GM12878 (cell line): ENCODE measurements at regions not wholly inside any gene's neighbourhood (a gene's known extent, or its start where the extent isn't known, plus 50 kb on each side); places are given as distances from the start of the nearest gene placed in this dataset.

Experiments used
- ATAC-seq: fragments of 200-7000 bp; cut with Tn5 transposase; 3 replicates; pipeline ENCODE4 v1.9.1; 2020; ENCODE audit warnings: mild to moderate bottlenecking, moderate library complexity
- BruUV-seq: library from RNA; stranded (reverse); fragments of 400-500 nt; replicated peaks from 2 replicates; lab custom pipeline; 2021; lab: Mats Ljungman, UMichigan
- CTCF ChIA-PET: fragments of 300-600 bp; sonication (Branson Sonifier 250); formaldehyde crosslinking; extraction: SDS; loops from one replicate; lab custom pipeline; 2021; ENCODE audit warnings: inconsistent platforms; lab: Yijun Ruan, JAX
- POLR2A ChIA-PET: fragments of 350-600 bp; formaldehyde crosslinking; extraction: SDS; loops from one replicate; lab custom pipeline; 2021; ENCODE audit warnings: inconsistent platforms; lab: Charles Lee
- RAD21 ChIA-PET: fragments of 300-600 bp; sonication (Branson Sonifier 250); formaldehyde crosslinking; loops from one replicate; lab custom pipeline; 2023; ENCODE audit warnings: antibody characterized with exemption; ENCODE audit not compliant: unreplicated experiment; lab: Charles Lee
- SMC1A ChIA-PET: fragments of 300-600 bp; sonication (Branson Sonifier 250); formaldehyde crosslinking; loops from one replicate; lab custom pipeline; 2023; ENCODE audit not compliant: unreplicated experiment, uncharacterized antibody; lab: Charles Lee
- DNase-seq: peaks from one replicate; pipeline ENCODE4 v3.0.0-alpha.2; 2011; ENCODE audit warnings: low read depth, low spot score
- FAIRE-seq: peaks from 3 replicates; lab custom pipeline; 2011; peaks lifted over from hg19 to GRCh38; lab: Jason Lieb, UNC
- H2AFZ ChIP-seq: 2 replicates; pipeline ENCODE4 v1.6.0; 2011; ENCODE audit warnings: low read depth, low read length, control low read depth; ENCODE audit not compliant: control insufficient read depth
- H3K27ac ChIP-seq: 2 replicates; pipeline ENCODE4 v1.5.1; 2011; ENCODE audit warnings: control low read depth; ENCODE audit not compliant: control insufficient read depth, insufficient read depth
- H3K27me3 ChIP-seq, 2 experiments: replicated peaks in 1 of 2; 2 replicates each; pipeline versions ENCODE4 v1.6.0 to v1.6.1; 2011; ENCODE audit warnings: low read length in 1 of 2; ENCODE audit not compliant: control insufficient read depth in 2 of 2, insufficient read depth in 2 of 2
- H3K36me3 ChIP-seq, 2 experiments: 2 replicates each; pipeline ENCODE4 v1.5.1; 2011; ENCODE audit warnings: low read length in 1 of 2; ENCODE audit not compliant: control insufficient read depth in 2 of 2, insufficient read depth in 2 of 2
- H3K4me1 ChIP-seq: 2 replicates; pipeline ENCODE4 v1.6.1; 2011; ENCODE audit warnings: mild to moderate bottlenecking, low read length, moderate library complexity, mixed read lengths; ENCODE audit not compliant: control insufficient read depth, insufficient read depth
- H3K4me2 ChIP-seq: 2 replicates; pipeline ENCODE4 v1.6.0; 2011; ENCODE audit warnings: control low read depth; ENCODE audit not compliant: control insufficient read depth, insufficient read depth
- H3K4me3 ChIP-seq: fragments of 200-600 bp; sonication (generic); 2 replicates; pipeline ENCODE4 v1.5.1; 2016
- H3K79me2 ChIP-seq: 2 replicates; pipeline ENCODE4 v1.6.0; 2011; ENCODE audit warnings: low read length; ENCODE audit not compliant: control insufficient read depth, insufficient read depth
- H3K9ac ChIP-seq: 2 replicates; pipeline ENCODE4 v1.8.0; 2011; ENCODE audit warnings: low read length, control low read depth, mixed read lengths; ENCODE audit not compliant: control insufficient read depth, insufficient read depth
- H3K9me3 ChIP-seq: replicated peaks from 3 replicates; pipeline ENCODE4 v1.5.1; 2011; ENCODE audit warnings: mild to moderate bottlenecking, low read length; ENCODE audit not compliant: control insufficient read depth, insufficient read depth
- H4K20me1 ChIP-seq: 2 replicates; pipeline ENCODE4 v1.6.0; 2011; ENCODE audit not compliant: control insufficient read depth, insufficient read depth
- BCLAF1 ChIP-seq: fragments of 450-650 bp; IDR thresholded peaks from 2 replicates; pipeline ENCODE4 v1.6.1; 2017; ENCODE audit warnings: antibody characterized with exemption, mild to moderate bottlenecking, moderate library complexity
- NFXL1 ChIP-seq: fragments of 450-650 bp; IDR thresholded peaks from 2 replicates; pipeline ENCODE4 v1.6.1; 2017; ENCODE audit warnings: antibody characterized with exemption, mild to moderate bottlenecking, borderline replicate concordance
- NFYB ChIP-seq: IDR thresholded peaks from 2 replicates; pipeline ENCODE4 v1.6.1; 2011; ENCODE audit warnings: low read depth, mild to moderate bottlenecking, low read length, improper control_type of control experiment, moderate library complexity; ENCODE audit not compliant: insufficient read depth
- SIX5 ChIP-seq: IDR thresholded peaks from 2 replicates; pipeline ENCODE4 v1.6.1; 2011; ENCODE audit warnings: mild to moderate bottlenecking, low read depth, low read length, moderate library complexity; ENCODE audit not compliant: severe bottlenecking
- ZNF217 ChIP-seq: fragments of 450-650 bp; IDR thresholded peaks from 2 replicates; pipeline ENCODE4 v1.6.1; 2017; ENCODE audit warnings: antibody characterized with exemption, mild to moderate bottlenecking
- WGBS: methylation state at CpG from one replicate; pipeline ENCODE4 v1.1.6; 2016; ENCODE audit warnings: low lambda C conversion rate; ENCODE audit not compliant: insufficient replicate concordance, insufficient coverage; ENCODE audit errors: missing lambda C conversion rate; 5-methylcytosine and 5-hydroxymethylcytosine counted together
- in situ Hi-C: fragments of 300-500 bp; cut with MboI; formaldehyde crosslinking; loops from 9 replicates; pipeline ENCODE4 v1.14.3; 2018; ENCODE audit warnings: mixed read lengths
- intact Hi-C: fragments of 100-400 bp; cut with micrococcal nuclease; formaldehyde crosslinking; loops from one replicate; pipeline ENCODE4 v1.14.2; 2022; ENCODE audit not compliant: unreplicated experiment
- TF ChIP-seq, protein P1 (sequence below): IDR thresholded peaks from 2 replicates; pipeline ENCODE4 v1.6.1; 2012; ENCODE audit warnings: low read depth, low read length, improper control_type of control experiment
- TF ChIP-seq, protein P2 (sequence below): fragments of 450-650 bp; formaldehyde crosslinking; IDR thresholded peaks from 2 replicates; pipeline ENCODE4 v1.4.0; 2020; ENCODE audit warnings: mild to moderate bottlenecking, moderate library complexity
- TF ChIP-seq, protein P3 (sequence below): fragments of 450-650 bp; IDR thresholded peaks from 2 replicates; pipeline ENCODE4 v1.6.1; 2017; ENCODE audit warnings: mild to moderate bottlenecking
- TF ChIP-seq, protein P4 (sequence below): fragments of 450-650 bp; IDR thresholded peaks from 2 replicates; pipeline ENCODE4 v1.6.1; 2014; ENCODE audit warnings: mild to moderate bottlenecking

GRCh38 chr20:12947691-12948090 lies 61.1 kb upstream of the SPTLC3 start (continued):
- TF ChIP-seq, protein P1, sequence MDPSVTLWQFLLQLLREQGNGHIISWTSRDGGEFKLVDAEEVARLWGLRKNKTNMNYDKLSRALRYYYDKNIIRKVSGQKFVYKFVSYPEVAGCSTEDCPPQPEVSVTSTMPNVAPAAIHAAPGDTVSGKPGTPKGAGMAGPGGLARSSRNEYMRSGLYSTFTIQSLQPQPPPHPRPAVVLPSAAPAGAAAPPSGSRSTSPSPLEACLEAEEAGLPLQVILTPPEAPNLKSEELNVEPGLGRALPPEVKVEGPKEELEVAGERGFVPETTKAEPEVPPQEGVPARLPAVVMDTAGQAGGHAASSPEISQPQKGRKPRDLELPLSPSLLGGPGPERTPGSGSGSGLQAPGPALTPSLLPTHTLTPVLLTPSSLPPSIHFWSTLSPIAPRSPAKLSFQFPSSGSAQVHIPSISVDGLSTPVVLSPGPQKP = no peak

- H2AFZ ChIP-seq = no peak overlapping the region
- no peaks in the 10 kb centered on the region for H3K36me3 ChIP-seq
- no peaks in the 10 kb centered on the region for H3K79me2 ChIP-seq
- RAD21 ChIA-PET = no interaction called here
- no peak for ATAC-seq
- H3K4me2 ChIP-seq = no peak overlapping the region
- H3K27me3 ChIP-seq = no peaks in the 10 kb centered on the region
- SMC1A ChIA-PET = no interaction called here
- H3K9me3 ChIP-seq = no peaks in the 10 kb centered on the region
- BruUV-seq = no TSS peak
- H4K20me1 ChIP-seq = no peaks in the 10 kb centered on the region
- intact Hi-C loops = no loop called here
- WGBS = 8% methylated on average over 4 of the region's 4 CpGs
- no peak overlapping the region for H3K9ac ChIP-seq
- no peak overlapping the region for H3K27ac ChIP-seq
- DNase-seq = no peak
- no peaks in the 10 kb centered on the region for H3K4me1 ChIP-seq
- CTCF ChIA-PET = no interaction called here
- FAIRE-seq = no peak
- POLR2A ChIA-PET = no interaction called here
- H3K4me3 ChIP-seq = no peak overlapping the region
- in situ Hi-C loops = loop anchor here (25.0 kb wide), 1 partner anchor 613 kb away; no protein-coding TSS in a partner anchor
- TF ChIP-seq, protein P1 = no peak
- TF ChIP-seq, protein P2, sequence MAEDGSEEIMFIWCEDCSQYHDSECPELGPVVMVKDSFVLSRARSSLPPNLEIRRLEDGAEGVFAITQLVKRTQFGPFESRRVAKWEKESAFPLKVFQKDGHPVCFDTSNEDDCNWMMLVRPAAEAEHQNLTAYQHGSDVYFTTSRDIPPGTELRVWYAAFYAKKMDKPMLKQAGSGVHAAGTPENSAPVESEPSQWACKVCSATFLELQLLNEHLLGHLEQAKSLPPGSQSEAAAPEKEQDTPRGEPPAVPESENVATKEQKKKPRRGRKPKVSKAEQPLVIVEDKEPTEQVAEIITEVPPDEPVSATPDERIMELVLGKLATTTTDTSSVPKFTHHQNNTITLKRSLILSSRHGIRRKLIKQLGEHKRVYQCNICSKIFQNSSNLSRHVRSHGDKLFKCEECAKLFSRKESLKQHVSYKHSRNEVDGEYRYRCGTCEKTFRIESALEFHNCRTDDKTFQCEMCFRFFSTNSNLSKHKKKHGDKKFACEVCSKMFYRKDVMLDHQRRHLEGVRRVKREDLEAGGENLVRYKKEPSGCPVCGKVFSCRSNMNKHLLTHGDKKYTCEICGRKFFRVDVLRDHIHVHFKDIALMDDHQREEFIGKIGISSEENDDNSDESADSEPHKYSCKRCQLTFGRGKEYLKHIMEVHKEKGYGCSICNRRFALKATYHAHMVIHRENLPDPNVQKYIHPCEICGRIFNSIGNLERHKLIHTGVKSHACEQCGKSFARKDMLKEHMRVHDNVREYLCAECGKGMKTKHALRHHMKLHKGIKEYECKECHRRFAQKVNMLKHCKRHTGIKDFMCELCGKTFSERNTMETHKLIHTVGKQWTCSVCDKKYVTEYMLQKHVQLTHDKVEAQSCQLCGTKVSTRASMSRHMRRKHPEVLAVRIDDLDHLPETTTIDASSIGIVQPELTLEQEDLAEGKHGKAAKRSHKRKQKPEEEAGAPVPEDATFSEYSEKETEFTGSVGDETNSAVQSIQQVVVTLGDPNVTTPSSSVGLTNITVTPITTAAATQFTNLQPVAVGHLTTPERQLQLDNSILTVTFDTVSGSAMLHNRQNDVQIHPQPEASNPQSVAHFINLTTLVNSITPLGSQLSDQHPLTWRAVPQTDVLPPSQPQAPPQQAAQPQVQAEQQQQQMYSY (CRISPR knock-in tag) = no peak
- no peak for TF ChIP-seq SIX5
- no peak for TF ChIP-seq NFYB
- no peak for TF ChIP-seq NFXL1
- no peak for TF ChIP-seq ZNF217
- TF ChIP-seq, protein P3, sequence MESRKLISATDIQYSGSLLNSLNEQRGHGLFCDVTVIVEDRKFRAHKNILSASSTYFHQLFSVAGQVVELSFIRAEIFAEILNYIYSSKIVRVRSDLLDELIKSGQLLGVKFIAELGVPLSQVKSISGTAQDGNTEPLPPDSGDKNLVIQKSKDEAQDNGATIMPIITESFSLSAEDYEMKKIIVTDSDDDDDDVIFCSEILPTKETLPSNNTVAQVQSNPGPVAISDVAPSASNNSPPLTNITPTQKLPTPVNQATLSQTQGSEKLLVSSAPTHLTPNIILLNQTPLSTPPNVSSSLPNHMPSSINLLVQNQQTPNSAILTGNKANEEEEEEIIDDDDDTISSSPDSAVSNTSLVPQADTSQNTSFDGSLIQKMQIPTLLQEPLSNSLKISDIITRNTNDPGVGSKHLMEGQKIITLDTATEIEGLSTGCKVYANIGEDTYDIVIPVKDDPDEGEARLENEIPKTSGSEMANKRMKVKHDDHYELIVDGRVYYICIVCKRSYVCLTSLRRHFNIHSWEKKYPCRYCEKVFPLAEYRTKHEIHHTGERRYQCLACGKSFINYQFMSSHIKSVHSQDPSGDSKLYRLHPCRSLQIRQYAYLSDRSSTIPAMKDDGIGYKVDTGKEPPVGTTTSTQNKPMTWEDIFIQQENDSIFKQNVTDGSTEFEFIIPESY = no peak
- no peak for TF ChIP-seq BCLAF1
- TF ChIP-seq, protein P4, sequence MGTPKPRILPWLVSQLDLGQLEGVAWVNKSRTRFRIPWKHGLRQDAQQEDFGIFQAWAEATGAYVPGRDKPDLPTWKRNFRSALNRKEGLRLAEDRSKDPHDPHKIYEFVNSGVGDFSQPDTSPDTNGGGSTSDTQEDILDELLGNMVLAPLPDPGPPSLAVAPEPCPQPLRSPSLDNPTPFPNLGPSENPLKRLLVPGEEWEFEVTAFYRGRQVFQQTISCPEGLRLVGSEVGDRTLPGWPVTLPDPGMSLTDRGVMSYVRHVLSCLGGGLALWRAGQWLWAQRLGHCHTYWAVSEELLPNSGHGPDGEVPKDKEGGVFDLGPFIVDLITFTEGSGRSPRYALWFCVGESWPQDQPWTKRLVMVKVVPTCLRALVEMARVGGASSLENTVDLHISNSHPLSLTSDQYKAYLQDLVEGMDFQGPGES = no peak
Measured at GRCh38 chr20:12949429-12949980, 59.3 kb upstream of the SPTLC3 start.
